ENCODE measurements at regions not wholly inside any gene's neighbourhood (a gene's known extent, or its start where the extent isn't known, plus 50 kb on each side); places are given as distances from the start of the nearest gene placed in this dataset.

DNA sequence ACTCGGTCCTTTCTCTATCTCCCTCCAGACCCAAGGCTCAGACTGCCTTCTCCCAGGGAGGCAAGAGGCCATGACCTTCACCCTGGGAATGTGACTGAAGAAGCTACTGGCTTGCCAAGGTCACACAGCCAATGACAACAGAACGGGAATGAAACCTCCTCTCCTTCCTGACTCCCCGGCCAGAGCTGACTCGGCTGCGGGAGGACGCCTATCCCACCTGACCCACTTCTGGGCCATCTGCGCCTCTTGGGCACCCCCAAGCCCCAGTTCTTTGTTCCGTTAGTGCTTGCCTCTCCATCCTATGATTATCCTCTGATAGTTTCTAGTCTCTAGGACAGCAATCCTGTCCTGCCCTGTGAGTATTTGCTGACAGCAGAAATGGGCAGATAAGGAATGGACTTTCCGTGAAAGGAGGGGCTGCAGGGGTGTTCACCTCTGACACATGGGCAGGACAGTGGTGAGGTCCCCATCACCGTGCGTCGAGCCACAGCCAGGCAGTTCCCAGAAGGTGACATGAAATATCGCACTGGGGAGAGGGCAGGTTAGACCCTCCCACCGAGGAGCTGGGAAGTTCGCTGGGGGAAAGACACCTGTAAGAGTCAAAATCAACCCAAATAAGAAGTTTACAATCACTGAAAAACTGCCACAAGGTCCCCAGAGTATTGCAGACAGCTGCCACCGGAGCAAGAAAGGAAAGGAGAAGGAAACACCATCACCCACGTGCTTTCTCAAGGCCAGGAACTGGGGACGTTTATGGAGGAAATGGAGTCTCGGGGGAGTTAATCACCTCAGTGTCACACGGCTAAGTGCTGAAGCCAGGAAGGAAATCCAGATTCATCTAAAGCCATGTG lies 63.0 kb downstream of the INSIG1 start:
- no peak for DNase-seq

DNA sequence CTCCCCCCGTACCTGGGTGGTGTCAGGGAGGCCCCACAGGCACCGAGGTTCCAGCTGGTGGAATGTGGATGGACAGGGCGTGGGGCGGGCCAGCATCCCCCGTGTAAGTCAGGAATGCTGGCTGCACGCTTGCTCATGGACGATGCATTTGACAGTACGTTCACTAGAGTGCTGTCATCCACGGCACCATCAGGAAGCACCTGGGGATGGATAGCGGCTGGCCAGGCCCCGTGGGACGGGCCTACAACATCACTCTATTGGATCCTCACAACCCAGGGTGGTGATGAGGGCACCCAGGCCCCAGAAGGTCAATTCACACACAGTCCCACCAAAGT lies 63.6 kb downstream of the INSIG1 start:
- DNase-seq, result no peak

DNA sequence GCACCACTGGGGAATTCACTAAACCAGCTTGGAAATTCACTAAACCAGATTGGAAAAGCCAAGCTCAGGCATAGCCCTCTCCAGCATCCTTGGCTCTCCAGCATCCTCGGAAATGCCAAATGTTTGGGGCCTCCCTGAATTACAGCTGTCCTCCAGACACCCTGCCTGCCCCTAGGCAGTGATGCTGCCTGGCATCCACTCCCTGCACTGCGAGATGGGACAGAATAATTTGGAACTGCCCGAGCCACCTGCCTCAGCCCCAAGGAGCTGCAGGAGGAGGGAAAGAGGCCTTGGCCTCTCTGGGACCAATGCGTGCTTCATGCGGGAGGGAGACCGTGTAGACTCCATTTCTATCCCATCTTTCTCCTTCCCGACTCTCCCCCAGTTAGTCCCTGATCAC lies 64.3 kb downstream of the INSIG1 start:
- DNase-seq, result no peak

DNA sequence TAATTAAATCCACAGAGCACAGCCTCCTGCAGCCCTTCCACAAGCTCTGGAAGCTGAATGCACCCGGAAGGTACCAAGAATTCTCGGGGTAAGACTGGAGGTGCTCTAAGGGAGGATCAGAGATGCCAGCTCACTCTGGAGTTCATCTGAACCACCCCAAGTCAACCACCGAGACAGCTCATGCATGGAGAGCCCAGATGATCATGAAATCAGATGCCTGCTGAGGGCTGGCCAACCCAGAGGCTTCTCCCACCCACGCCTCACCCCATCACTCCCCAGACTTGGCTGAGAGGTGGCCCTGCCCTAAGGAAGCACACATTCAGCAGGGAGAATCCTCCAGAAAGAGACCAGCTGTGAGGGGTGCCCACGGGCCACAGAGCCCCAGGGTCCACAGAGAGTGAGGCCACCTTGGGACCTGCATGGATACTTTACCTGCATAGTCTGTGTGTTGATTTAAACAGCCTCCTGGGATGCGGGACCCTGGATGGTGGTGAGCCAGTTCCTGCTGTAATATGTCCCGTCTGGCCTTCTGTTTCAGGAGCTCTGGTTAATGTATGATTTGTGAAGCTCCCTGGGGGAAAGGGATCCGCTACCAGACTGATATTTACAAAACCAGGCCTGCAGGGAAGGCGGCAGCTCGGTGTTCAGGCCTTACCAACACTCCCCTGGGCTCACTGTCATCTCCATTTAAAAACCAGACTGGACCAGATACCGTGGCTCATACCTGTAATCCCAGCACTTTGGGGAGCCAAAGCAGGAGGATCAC lies 64.9 kb downstream of the INSIG1 start:
- no peak for DNase-seq

DNA sequence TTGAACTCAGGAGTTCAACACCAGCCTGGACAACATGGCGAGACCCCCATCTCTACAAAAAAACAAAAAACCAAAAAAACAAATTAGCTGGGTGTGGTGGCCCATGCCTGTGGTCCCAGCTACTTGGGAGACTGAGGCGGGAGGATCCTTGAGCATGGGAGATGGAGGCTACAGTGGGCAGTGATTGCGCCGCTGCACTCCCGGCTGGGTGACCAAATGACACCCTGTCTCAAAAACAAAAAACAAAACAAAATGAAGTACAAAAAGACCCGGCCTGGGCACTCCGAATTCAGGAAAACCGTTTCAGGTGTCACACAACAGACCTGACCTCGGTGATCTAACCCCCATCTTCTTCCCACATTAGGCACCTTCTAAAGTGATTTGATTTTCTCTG lies 65.5 kb downstream of the INSIG1 start:
- no peak for DNase-seq

DNA sequence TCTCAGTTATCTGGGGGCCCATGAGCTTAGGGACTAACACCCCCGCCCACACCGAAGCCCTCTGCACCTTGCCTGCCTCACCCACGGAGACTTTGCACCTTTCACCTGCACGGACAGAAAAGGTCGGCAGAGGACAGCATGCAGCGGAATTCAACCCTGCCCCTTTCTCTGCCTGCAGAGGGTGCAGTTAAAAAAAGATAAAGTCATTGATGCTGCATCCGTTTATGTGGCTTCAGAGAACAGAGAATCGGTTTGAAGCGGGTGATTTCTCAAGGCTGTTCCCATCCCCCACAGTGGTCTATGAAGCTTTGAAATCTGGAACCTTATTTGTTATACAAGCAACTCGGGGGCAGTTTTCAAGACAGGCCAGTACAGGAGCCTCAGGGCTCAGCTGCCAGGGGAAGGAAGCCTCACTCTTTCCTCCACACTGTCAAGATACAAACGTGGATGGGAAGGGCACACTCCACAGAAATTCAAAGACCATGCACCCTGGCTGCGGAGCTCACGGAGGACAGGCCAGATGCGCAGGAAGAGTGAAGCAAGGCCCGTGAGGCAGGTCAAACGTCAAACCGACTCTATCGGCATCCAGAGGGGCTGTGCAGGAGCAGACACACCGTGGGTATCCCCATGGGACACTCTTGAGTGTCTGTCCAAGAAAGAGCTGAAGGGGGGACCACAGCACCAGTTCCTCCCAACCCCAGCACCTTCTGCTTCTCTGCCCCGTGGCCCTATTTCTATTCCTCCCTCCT lies 66.3 kb downstream of the INSIG1 start:
- DNase-seq, result no peak

DNA sequence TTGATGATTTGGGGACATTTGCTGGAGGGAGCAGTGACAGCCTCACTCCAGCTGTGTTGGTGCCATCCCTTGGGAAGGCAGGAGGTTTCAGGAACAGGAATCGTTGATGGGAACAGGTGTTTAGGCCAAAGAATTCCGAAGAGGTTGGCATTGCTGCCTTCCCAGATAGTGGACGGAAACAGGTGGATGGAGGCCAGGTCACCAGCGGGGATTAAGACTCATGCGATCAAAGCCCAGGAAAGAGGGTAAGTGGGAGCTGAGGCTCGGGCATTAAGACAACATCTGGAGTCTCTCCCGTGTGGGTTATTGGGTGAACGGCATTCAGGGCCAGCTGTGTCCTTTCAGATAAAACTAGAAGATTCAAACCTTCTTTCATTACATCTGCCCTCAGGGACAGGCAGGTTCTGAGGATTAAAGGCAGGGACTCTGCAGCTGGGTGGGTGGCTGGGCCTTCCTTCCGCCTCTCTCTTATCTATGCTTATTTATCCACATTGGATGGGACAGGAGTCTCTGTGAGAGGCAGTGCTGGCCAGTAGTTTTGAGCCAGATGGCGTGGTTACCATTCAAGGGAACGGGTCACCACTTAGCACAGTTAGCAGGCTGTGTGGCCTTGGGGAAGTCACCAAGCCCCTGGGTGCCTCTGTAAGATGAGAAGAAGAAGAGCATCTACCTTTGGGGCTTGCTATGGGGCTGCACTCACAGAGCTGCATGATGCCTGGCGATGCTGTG lies 67.6 kb downstream of the INSIG1 start:
- DNase-seq, result no peak

DNA sequence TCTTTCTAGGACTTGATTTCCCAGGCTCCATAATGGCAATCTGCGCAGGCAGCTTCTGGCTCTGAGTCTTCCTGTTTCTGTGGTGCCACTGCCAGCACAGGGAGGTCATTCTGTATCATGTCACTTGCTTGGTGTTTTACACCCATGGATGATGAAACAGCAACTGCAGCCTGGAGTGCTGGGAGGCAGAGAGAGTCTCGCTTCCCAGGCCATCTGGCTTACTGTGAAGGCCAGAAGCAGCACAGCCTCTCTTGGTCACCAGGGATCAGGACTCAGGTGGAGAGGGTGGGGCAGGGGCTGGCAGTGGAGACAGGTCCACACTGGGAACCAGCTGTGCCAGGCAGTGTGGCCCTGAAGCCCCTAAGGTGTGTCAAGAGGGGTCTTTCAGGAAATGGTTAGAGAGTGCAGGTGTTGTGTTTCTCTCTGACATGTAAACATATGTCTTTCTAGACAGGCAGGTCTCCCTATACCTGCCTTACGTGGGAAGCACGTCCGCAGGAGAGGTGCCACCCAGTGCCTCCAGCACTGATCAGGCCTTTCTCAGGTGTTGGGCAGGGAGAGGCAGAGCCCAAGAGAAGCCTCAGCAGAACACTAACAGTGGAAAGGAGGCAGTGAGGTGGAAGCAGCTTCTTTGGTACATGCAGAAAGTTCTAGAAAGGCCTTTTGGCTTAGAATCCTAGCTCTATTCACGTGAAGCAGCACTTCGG lies 71.4 kb downstream of the INSIG1 start:
- no peak for DNase-seq

DNA sequence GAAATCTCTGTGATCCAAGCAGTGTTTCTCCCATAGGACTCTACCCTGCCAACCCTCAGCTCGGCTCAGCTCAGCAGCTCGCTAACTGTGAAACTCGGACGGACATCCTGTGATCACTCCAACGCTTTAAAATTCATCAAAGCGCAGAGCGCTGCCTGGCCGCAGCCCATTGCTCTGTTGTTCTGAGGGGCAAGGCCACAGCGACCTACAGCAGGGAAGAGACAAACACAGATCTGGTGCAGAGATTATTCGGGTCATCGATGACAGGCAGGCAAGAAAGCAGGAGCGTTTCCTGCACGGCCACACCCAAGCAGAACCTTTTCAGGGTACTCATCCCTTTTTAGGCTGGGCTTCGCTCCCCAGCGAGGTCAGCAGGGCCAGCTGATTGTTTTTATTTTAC lies 72.1 kb downstream of the INSIG1 start:
- DNase-seq, result no peak

DNA sequence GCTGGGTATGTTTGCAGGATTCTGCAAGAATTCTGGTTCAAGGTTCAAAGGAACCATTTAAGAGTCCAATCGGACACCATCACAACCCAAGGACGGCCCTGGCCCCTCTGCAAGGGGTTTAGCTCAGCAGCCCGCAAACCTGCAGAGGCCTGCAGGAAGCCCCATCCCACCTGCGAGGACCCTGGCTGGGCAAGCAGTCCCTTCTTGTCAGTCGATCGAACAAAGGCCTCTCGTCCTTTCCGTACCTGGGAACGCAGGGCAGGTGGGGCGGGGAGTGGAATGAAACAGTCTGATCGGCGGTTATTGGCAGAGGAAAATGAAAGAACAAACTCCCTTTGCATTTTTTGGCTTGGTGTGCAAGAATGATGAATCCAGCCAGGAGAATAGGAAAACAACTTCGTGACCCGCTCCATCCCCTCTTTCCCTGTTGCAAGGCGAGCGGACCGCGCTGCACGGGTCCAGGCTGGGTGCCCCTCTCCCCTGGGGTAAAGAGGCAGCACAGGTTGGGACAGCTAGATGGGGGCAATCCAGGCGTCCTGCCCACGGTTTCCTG lies 73.7 kb downstream of the INSIG1 start:
- DNase-seq, result no peak

DNA sequence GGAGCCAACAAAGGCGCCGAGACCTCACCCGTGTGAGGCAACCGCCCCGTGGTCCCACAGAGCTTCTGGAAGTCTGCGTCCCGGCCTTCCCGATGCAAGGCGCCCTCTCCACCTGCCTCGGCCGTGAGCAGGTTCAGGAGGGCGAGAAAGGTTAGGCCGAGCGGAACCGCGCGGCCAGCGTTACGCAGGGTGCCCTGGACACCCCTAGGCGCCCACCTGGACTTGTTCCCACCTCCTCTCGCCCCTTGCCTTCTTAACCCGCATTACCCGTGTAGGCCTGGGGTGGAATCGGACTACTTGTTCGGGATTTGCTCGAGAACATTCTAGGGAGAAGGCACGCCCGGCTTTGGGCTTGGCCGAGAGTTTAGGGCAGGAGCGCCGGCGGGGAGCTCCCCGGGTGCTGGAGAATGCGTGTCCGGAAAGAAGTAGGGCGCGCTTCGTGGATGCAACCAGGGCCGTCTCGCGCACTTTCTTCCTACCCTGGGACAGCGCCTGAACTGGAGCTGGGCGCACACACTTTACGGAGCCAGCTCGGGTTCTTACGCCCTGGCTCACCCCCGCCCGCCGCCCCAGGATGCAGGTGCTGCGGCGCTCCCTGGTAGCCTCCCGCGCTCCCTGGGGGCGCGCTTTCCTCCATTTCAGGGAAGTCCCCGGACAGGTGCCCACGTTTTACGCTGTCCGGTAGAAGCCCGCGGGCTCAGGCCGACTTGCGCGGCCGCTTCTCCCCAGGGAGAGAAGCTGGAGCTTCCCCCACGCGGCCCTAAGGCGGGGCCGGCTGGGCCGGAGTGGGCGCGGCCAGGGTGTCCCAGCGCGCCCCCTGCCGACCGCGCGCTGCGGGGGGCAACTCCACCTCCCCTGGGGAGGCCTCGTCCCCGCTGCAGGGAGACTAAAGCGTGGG lies 74.5 kb downstream of the INSIG1 start:
- peak in 1 of 2 experiments; percentile 42 for DNase-seq

DNA sequence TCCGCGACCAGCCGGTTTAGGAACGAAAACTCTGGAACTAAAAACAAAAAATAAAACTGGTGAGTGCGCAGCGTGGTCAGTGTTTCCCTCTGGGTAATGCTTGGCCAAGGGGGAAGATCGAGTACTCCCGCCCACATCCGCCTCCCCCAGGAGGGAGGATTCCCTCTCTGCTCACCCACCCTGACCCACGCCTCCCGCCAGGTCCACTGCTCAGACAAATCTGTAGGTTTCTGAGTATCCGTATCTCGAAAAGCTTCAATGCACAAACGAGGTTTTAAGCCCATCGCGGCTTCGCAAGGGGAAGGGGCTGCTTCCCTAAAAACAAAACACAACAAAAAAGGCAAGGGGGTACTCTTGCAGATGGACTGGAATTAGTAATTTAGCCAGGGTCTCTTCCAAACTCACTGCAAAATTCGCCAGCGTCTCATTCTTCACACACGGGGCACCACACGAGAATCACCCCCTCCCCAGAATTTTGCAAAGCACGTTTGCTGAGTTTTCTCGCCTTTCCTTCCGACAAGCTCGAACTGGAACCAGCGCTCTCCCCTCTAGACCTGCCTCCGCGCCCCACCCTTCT lies 75.2 kb downstream of the INSIG1 start:
- no peak for DNase-seq

DNA sequence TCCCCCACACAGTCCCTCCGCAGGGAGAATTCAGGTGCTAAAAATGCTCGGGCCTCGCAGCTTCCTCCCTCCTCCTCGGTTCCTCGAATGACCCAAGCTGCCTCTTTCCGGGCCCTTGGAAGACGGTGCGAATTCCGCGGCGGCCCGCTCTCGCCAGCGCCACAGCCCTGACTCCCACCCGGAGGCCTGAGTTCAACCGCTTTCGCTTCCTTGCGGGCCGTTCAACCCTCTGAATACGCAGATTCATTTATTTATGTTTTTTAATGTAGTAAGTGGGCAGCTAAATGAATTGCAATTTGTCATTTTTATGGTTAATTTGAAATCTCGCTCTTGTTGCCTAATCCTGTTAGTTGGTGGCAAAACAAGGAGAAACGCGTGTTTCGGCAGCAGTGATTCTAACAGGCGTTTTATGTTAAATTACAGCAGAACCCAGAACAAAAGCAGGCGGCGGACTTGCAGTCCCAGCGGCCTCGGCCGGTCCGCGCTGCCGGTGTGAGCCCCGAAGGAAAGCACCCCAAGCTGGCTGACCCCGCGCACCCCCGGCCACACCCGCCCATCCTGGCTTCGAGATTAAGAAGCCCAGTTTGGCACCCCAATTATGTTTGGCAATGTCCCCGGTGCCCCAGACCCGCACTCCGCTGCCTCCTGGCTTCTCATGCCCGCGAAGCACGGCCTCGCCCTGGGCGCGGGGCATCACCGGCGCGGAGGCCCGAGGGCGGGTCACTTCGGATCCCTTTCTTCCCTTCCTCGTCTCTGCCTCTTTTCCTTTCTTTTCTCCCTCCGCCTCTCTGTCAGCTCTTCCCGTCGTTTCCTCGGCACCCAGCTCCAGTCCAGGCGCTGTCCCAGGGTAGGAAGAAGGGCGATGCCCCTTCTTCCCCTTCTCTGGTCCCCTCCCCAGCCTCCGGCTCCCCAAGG lies 75.9 kb downstream of the INSIG1 start:
- no peak for DNase-seq

DNA sequence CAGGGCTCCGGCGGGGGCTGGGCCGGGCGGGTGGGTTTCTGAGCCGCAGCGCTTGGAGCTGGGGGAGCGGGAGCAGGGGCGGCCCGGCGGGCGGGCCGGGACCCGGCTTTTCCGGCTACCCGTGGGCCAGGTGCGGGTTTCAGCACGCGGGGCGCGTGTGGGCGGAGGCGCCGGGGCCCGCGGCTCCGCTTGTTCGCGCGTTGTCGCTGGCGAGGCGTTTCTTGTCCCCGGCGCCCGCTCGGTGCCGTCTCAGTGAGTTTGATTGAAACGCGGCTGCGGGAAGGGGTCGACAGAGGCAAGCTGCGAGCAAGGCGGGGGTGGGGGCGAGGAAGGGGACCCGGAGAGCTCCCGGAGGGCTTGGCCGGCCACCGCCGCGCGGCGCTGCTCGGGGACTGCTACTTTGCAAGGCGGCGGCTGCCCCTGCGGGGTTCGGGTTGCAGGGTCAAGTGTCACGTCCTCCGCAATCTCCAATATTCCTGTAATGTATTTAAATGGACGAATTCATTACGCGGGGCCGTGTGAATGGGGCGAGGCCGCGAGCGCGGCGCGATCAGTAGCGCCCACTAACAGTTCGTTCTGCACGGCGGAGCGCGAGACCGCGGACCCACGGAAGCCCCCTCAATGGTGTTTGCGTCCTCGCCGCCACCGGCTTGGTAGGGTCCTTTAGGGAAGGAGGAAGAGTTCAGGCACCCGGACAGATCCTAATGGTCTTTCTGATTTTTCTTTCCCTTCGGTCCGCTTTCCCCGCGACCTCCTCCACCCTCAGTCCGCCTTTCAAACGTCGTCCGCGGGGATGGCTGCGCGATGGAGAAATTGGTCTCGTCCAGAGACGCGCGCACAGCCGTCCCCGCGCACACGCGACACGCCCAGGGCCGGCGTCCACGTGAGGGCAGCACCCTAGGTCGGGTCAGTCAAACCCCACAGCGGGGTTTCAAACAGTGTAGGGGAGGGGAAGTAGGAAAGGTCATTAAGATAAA lies 76.9 kb downstream of the INSIG1 start:
- DNase-seq, result no peak

DNA sequence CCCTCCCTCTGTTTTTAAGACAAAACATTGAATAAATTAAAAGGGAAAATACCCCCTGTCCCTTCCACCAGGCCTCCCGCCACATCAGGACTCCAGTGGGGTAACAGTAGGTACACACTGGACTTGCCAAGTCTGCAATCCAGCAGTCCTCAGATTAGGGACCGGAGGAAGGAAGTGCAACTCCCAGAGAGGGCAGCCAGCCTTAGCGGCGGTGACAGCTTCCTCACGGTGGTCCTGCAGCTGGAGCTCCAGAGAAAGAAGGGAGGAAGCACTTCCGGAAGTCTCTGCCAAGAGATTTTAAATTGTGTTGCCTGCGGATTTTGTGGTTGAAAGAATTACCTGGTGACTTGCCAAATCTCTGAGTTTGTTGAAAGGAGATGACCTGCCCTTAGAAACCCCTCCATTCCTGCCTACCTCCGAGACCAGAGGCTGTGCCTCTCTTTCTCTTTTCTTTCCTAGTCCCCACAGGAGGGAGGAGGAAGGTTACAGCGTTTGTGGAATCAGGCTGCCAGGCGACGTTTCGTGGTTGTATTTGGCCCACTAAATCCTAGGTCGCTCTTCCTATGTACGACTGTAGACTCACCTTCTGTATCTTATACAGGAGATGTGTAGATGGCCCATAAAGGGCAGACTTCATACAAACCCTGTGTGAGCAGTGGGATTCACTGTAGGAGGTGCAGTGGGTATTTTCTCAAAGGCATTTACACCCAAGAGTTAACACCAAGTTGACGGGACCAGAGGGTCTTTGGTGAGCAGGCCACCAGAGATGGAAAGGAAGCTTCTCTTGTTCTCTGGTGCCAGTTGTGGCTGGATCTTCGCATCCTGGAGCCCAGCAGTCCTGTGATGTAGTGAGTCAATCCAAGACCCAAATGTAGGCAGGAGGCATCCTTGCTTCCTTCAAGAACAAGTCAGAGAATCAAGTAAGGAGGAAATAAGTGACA lies 77.9 kb downstream of the INSIG1 start:
- DNase-seq, result no peak

DNA sequence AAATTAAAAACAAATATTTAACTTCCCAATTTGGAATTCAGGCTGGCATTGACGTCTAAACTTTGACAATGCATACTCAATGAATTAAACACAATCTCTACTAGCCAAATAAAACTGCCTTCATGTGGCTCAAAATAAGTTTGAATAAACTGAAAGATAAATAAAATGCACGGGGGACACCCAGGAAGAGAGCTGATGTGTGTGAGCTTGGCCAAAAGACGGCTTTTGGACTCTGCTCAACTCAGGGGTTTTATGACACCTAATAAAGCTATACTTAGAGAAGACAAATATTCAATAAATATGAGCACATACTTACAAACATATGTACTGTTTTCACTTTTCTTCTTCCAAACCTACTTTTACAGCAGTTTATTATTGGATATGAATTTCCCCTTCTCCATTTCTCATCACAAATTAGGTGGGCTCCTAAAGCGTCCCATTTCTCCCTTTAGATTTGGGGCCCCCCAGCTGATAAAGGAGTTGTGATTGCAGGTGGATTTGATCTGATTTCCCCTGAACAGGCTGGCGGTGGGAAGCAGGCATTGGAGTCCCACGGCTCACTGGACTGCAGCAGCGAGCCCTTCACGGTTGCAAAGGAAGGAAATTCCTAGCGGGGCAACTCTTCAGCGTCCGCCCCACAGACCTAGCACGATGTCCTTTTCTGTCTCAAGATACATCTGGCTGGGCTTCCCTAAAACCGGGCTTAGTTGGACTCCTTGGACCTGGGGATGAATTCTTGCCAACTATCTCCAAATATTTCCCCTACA lies 79.6 kb downstream of the INSIG1 start:
- no peak for DNase-seq
